H1 (cell line): ENCODE measurements at regions not wholly inside any gene's neighbourhood (a gene's known extent, or its start where the extent isn't known, plus 50 kb on each side); places are given as distances from the start of the nearest gene placed in this dataset.

Experiments used
- CTCF ChIA-PET: fragments of 300-600 bp; sonication (Branson Sonifier 250); formaldehyde crosslinking; loops from one replicate; lab custom pipeline; 2021; ENCODE audit not compliant: partially characterized antibody; lab: Charles Lee
- POLR2A ChIA-PET: fragments of 300-600 bp; sonication (Branson Sonifier 250); formaldehyde crosslinking; loops from one replicate; lab custom pipeline; 2021; ENCODE audit warnings: inconsistent platforms; ENCODE audit not compliant: partially characterized antibody; lab: Charles Lee
- DNase-seq, 2 experiments: peaks; one replicate each; pipeline versions ENCODE4 v3.0.0 to v3.0.0-alpha.2; 2010 to 2022; ENCODE audit warnings: low spot score in 2 of 2, low read depth in 1 of 2, mixed read lengths in 1 of 2
- FAIRE-seq: peaks from 2 replicates; lab custom pipeline; 2011; peaks lifted over from hg19 to GRCh38; lab: Jason Lieb, UNC
- H2AFZ ChIP-seq: 2 replicates; pipeline ENCODE4 v1.8.1; 2012; ENCODE audit warnings: low read length, inconsistent platforms
- H2AK5ac ChIP-seq: 2 replicates; pipeline ENCODE4 v1.6.1; 2013; ENCODE audit warnings: low read depth, low read length
- H2BK120ac ChIP-seq: replicated peaks from 2 replicates; pipeline ENCODE3; 2013; ENCODE audit warnings: low read depth, low read length, inconsistent platforms
- H2BK12ac ChIP-seq: 2 replicates; pipeline ENCODE4 v1.6.1; 2013; ENCODE audit warnings: low read depth, low read length
- H2BK15ac ChIP-seq: 2 replicates; pipeline ENCODE4 v1.6.1; 2013; ENCODE audit warnings: low read length
- H2BK20ac ChIP-seq: 2 replicates; pipeline ENCODE4 v1.6.1; 2013; ENCODE audit warnings: low read length
- H2BK5ac ChIP-seq: 2 replicates; pipeline ENCODE4 v1.6.1; 2013; ENCODE audit warnings: low read depth, low read length
- H3K14ac ChIP-seq: 2 replicates; pipeline ENCODE4 v1.6.1; 2013; ENCODE audit warnings: inconsistent platforms; ENCODE audit not compliant: insufficient read length
- H3K18ac ChIP-seq: 2 replicates; pipeline ENCODE4 v1.6.1; 2013; ENCODE audit warnings: low read length; ENCODE audit errors: extremely low read depth
- H3K23ac ChIP-seq: 2 replicates; pipeline ENCODE4 v1.6.1; 2013; ENCODE audit warnings: inconsistent platforms; ENCODE audit not compliant: insufficient read length
- H3K23me2 ChIP-seq: 2 replicates; pipeline ENCODE4 v1.6.1; 2013; ENCODE audit warnings: low read depth, low read length
- H3K27ac ChIP-seq: 2 replicates; pipeline ENCODE4 v1.6.1; 2011; ENCODE audit warnings: low read depth, low read length, inconsistent platforms
- H3K27me3 ChIP-seq, 4 experiments: replicated peaks in 1 of 4; 1 replicate in 1 of 4; 2 replicates in 3 of 4; pipeline versions ENCODE4 v1.6.1 to v1.8.1; 2011 to 2013; ENCODE audit warnings: low read length in 3 of 4, mild to moderate bottlenecking in 3 of 4, inconsistent platforms in 2 of 4, mixed read lengths in 2 of 4, moderate library complexity in 1 of 4; ENCODE audit not compliant: control insufficient read depth in 3 of 4, insufficient read depth in 3 of 4; ENCODE audit errors: extremely low read depth in 1 of 4
- H3K36me3 ChIP-seq, 4 experiments: 2 replicates each; pipeline versions ENCODE4 v1.6.1 to v1.8.1; 2011 to 2013; ENCODE audit warnings: mild to moderate bottlenecking in 4 of 4, low read length in 3 of 4, moderate library complexity in 2 of 4, control low read depth in 1 of 4, inconsistent platforms in 1 of 4; ENCODE audit not compliant: insufficient read depth in 4 of 4, control insufficient read depth in 2 of 4
- H3K4ac ChIP-seq: replicated peaks from 2 replicates; pipeline ENCODE3; 2013; ENCODE audit warnings: low read length, low read depth, mixed read lengths, inconsistent platforms; ENCODE audit not compliant: insufficient read length
- H3K4me1 ChIP-seq, 4 experiments: replicated peaks in 1 of 4; 1 replicate in 1 of 4; 2 replicates in 3 of 4; pipeline versions ENCODE4 v1.6.1 to v1.8.1; 2011 to 2013; ENCODE audit warnings: low read length in 3 of 4, inconsistent platforms in 2 of 4, mixed read lengths in 1 of 4; ENCODE audit not compliant: insufficient read depth in 4 of 4, control insufficient read depth in 3 of 4
- H3K4me2 ChIP-seq, 2 experiments: 2 replicates each; pipeline versions ENCODE4 v1.6.1 to v1.8.1; 2011 to 2013; ENCODE audit warnings: low read depth in 2 of 2, low read length in 2 of 2, control low read depth in 1 of 2, inconsistent platforms in 1 of 2, mild to moderate bottlenecking in 1 of 2; ENCODE audit not compliant: insufficient read depth in 1 of 2
- H3K4me3 ChIP-seq, 4 experiments: fragments of 200-600, 300-600 bp in 1 of 4; sonication (generic), shearing (Covaris generic), sonication (Bioruptor Twin) in 1 of 4; 2 replicates each; pipeline versions ENCODE4 v1.5.1 to v1.8.1; 2011 to 2016; ENCODE audit warnings: low read length in 4 of 4, low read depth in 3 of 4, control low read depth in 2 of 4, inconsistent platforms in 2 of 4, mild to moderate bottlenecking in 2 of 4, mixed read lengths in 1 of 4, moderate library complexity in 1 of 4; ENCODE audit not compliant: insufficient read depth in 2 of 4; ENCODE audit errors: extremely low read depth in 1 of 4
- H3K56ac ChIP-seq: replicated peaks from 2 replicates; pipeline ENCODE3; 2013; ENCODE audit warnings: low read depth, mild to moderate bottlenecking, mixed read lengths, low read length, inconsistent platforms; ENCODE audit not compliant: insufficient read length
- H3K79me1 ChIP-seq: 2 replicates; pipeline ENCODE4 v1.6.1; 2013; ENCODE audit warnings: low read depth, low read length, control low read depth
- H3K79me2 ChIP-seq, 2 experiments: 2 replicates each; pipeline versions ENCODE4 v1.6.1 to v1.8.1; 2012 to 2013; ENCODE audit warnings: low read length in 2 of 2, mild to moderate bottlenecking in 2 of 2, inconsistent platforms in 1 of 2; ENCODE audit not compliant: insufficient read depth in 2 of 2, control insufficient read depth in 1 of 2
- H3K9ac ChIP-seq, 4 experiments: replicated peaks in 1 of 4; 1 replicate in 1 of 4; 2 replicates in 3 of 4; pipeline versions ENCODE4 v1.6.1 to v1.8.1; 2011 to 2013; ENCODE audit warnings: low read depth in 3 of 4, low read length in 3 of 4, control low read depth in 2 of 4, mild to moderate bottlenecking in 2 of 4, moderate library complexity in 2 of 4, inconsistent platforms in 1 of 4; ENCODE audit errors: extremely low read depth in 1 of 4
- H3K9me3 ChIP-seq, 2 experiments: 2 replicates each; pipeline versions ENCODE4 v1.6.1 to v1.8.1; 2012 to 2013; ENCODE audit warnings: mild to moderate bottlenecking in 2 of 2, moderate library complexity in 2 of 2, control low read depth in 1 of 2, inconsistent platforms in 1 of 2, low read depth in 1 of 2, low read length in 1 of 2, mixed read lengths in 1 of 2; ENCODE audit not compliant: insufficient read depth in 2 of 2
- H4K20me1 ChIP-seq, 2 experiments: replicated peaks in 1 of 2; 2 replicates each; pipeline versions ENCODE3 to v1.8.1; 2011 to 2013; ENCODE audit warnings: inconsistent platforms in 2 of 2, low read length in 2 of 2, mild to moderate bottlenecking in 1 of 2; ENCODE audit not compliant: insufficient read depth in 2 of 2, control insufficient read depth in 1 of 2
- H4K5ac ChIP-seq: 2 replicates; pipeline ENCODE4 v1.6.1; 2013; ENCODE audit warnings: low read length, low read depth, mixed read lengths, inconsistent platforms; ENCODE audit not compliant: insufficient read length
- H4K8ac ChIP-seq: 2 replicates; pipeline ENCODE4 v1.8.0; 2013; ENCODE audit warnings: mild to moderate bottlenecking, moderate library complexity, low read length, inconsistent platforms; ENCODE audit not compliant: insufficient read depth; ENCODE audit errors: extremely low read depth
- H4K91ac ChIP-seq: replicated peaks from 2 replicates; pipeline ENCODE3; 2013; ENCODE audit warnings: low read length, mixed read lengths, inconsistent platforms; ENCODE audit not compliant: insufficient read length
- ASH2L ChIP-seq: fragments of 200-600, 300-600 bp; sonication (generic); IDR thresholded peaks from one replicate; pipeline ENCODE4 v1.7.1; 2017; ENCODE audit warnings: low read length
- ATF3 ChIP-seq: IDR thresholded peaks from 2 replicates; pipeline ENCODE4 v1.6.1; 2011; ENCODE audit warnings: low read depth, mild to moderate bottlenecking, low read length; ENCODE audit not compliant: insufficient read depth
- CEBPB ChIP-seq: IDR thresholded peaks from 2 replicates; pipeline ENCODE4 v1.6.1; 2012; ENCODE audit warnings: low read depth, low read length
- EGR1 ChIP-seq: IDR thresholded peaks from 2 replicates; pipeline ENCODE4 v1.6.1; 2011; ENCODE audit warnings: low read depth, low read length, borderline replicate concordance
- EZH2 ChIP-seq: fragments of 200-600 bp; sonication (generic); IDR thresholded peaks from 2 replicates; pipeline ENCODE4 v1.7.1; 2012; ENCODE audit warnings: low read depth, mild to moderate bottlenecking, moderate library complexity, low read length, inconsistent platforms; ENCODE audit not compliant: severe bottlenecking
- GTF2F1 ChIP-seq: IDR thresholded peaks from 2 replicates; pipeline ENCODE4 v1.6.1; 2012; ENCODE audit warnings: low read depth, low read length, improper control_type of control experiment, borderline replicate concordance
- HDAC6 ChIP-seq: IDR thresholded peaks from one replicate; pipeline ENCODE4 v1.7.1; 2012; ENCODE audit warnings: low read depth, mild to moderate bottlenecking, inconsistent platforms, low read length, moderate library complexity
- POLR2A ChIP-seq, 2 experiments: IDR thresholded peaks; 1 replicate in 1 of 2; 2 replicates in 1 of 2; pipeline ENCODE4 v1.6.1; 2011; ENCODE audit warnings: low read depth in 2 of 2, low read length in 2 of 2, mild to moderate bottlenecking in 2 of 2; ENCODE audit errors: control extremely low read depth in 1 of 2
- POLR2AphosphoS5 ChIP-seq: IDR thresholded peaks from 2 replicates; pipeline ENCODE4 v1.6.1; 2011; ENCODE audit warnings: low read depth, low read length
- RBBP5 ChIP-seq: IDR thresholded peaks from 2 replicates; pipeline ENCODE4 v1.7.1; 2012; ENCODE audit warnings: low read depth, mild to moderate bottlenecking, inconsistent platforms, low read length, moderate library complexity, borderline replicate concordance
- SP1 ChIP-seq: IDR thresholded peaks from 2 replicates; pipeline ENCODE4 v1.6.1; 2011; ENCODE audit warnings: low read depth, low read length
- SP4 ChIP-seq: IDR thresholded peaks from 2 replicates; pipeline ENCODE4 v1.6.1; 2012; ENCODE audit warnings: low read length, inconsistent platforms
- SRF ChIP-seq: IDR thresholded peaks from 2 replicates; pipeline ENCODE4 v1.6.1; 2011; ENCODE audit warnings: mild to moderate bottlenecking, low read depth, low read length, moderate library complexity
- TAF1 ChIP-seq: IDR thresholded peaks from 2 replicates; pipeline ENCODE4 v1.6.1; 2011; ENCODE audit warnings: mild to moderate bottlenecking, low read depth, low read length
- USF2 ChIP-seq: IDR thresholded peaks from 2 replicates; pipeline ENCODE4 v1.6.1; 2011; ENCODE audit warnings: low read length, improper control_type of control experiment
- WGBS, 2 experiments: shearing (Covaris generic) in 1 of 2; methylation state at CpG; one replicate each; pipeline versions ENCODE4 v1.1.6 to v1.1.7; 2013 to 2015; ENCODE audit warnings: low lambda C conversion rate in 2 of 2, mixed read lengths in 2 of 2, inconsistent platforms in 1 of 2, low coverage in 1 of 2, missing lambda C conversion rate in 1 of 2; ENCODE audit not compliant: insufficient replicate concordance in 2 of 2, insufficient coverage in 1 of 2, insufficient read length in 1 of 2; ENCODE audit errors: extremely low coverage in 1 of 2, missing lambda C conversion rate in 1 of 2; 5-methylcytosine and 5-hydroxymethylcytosine counted together

- Histone ChIP-seq H3K23ac (no peak overlapping the region), H3K4me2 (no peak overlapping the region), H3K79me2 (no peaks in the 10 kb centered on the region), H2BK5ac (no peak overlapping the region), H3K36me3 (no peaks in the 10 kb centered on the region), H4K5ac (no peak overlapping the region), H2BK120ac (no peak overlapping the region), H3K9me3 (no peaks in the 10 kb centered on the region; a peak in 1 of 4 replicates), H3K27ac (no peak overlapping the region), H4K8ac (no peak overlapping the region), H2BK15ac (no peak overlapping the region), H3K27me3 (no peaks in the 10 kb centered on the region), H3K9ac (no peak overlapping the region), H3K4me3 (no peak overlapping the region), H3K56ac (no peak overlapping the region), H3K4ac (no peak overlapping the region), H4K91ac (no peak overlapping the region), H3K79me1 (no peaks in the 10 kb centered on the region), H3K23me2 (no peaks in the 10 kb centered on the region), H2BK20ac (no peak overlapping the region), H2AFZ (no peak overlapping the region), H2AK5ac (no peak overlapping the region), H3K4me1 (no peaks in the 10 kb centered on the region), H4K20me1 (no peaks in the 10 kb centered on the region), H3K18ac (no peak overlapping the region), H2BK12ac (no peak overlapping the region), H3K14ac (no peak overlapping the region)
- DNase-seq (no peak), FAIRE-seq (no peak)
- no peak for TF ChIP-seq RBBP5
- TF ChIP-seq GTF2F1 = no peak
- TF ChIP-seq EGR1 = no peak
- no peak for TF ChIP-seq POLR2A (IDR thresholded peaks at IDR 0.05; ENCODE audit: control extremely low read depth in 1 of 2, low read depth in 2 of 2, low read length in 2 of 2)
- no peak for TF ChIP-seq SP1
- no peak for TF ChIP-seq CEBPB
- no peak for TF ChIP-seq EZH2
- TF ChIP-seq HDAC6 = no peak
- no peak for TF ChIP-seq USF2
- no peak for TF ChIP-seq SRF
- TF ChIP-seq ASH2L = no peak
- TF ChIP-seq SP4 = no peak
- no peak for TF ChIP-seq POLR2AphosphoS5
- no peak for TF ChIP-seq TAF1
- TF ChIP-seq ATF3 = no peak
- POLR2A ChIA-PET = no interaction called here
- 89% methylated on average over 3 of the region's 3 CpGs; no CpG with 5 or more reads in 1 of the 2 experiments for whole genome bisulfite sequencing, 2 experiments
- CTCF ChIA-PET = no interaction called here
Observed at GRCh38 chr5:144538845-144539244, 368.2 kb downstream of the KCTD16 start.
